Mucosa of stomach (tissue), 1 donor: ENCODE measurements at regions not wholly inside any gene's neighbourhood (a gene's known extent, or its start where the extent isn't known, plus 50 kb on each side); places are given as distances from the start of the nearest gene placed in this dataset.
"Not testable (repeated sequence)": the region's sequence is repeated elsewhere in the genome, so short reads cannot be mapped to it uniquely, and the experiment has no call there.

Experiments used
- H3K27me3 ChIP-seq: one replicate; pipeline ENCODE4 v1.7.0; 2013; ENCODE audit warnings: mild to moderate bottlenecking, low read length; ENCODE audit not compliant: control insufficient read depth, insufficient read depth
- H3K36me3 ChIP-seq: one replicate; pipeline ENCODE4 v1.7.0; 2013; ENCODE audit warnings: low read length; ENCODE audit not compliant: control insufficient read depth, insufficient read depth
- H3K4me1 ChIP-seq: one replicate; pipeline ENCODE4 v1.7.0; 2013; ENCODE audit warnings: mild to moderate bottlenecking, low read length; ENCODE audit not compliant: control insufficient read depth, insufficient read depth
- H3K4me3 ChIP-seq: one replicate; pipeline ENCODE4 v1.7.0; 2013; ENCODE audit warnings: low read length
- H3K9ac ChIP-seq: one replicate; pipeline ENCODE4 v1.7.0; 2013; ENCODE audit warnings: mild to moderate bottlenecking, low read length, moderate library complexity
- H3K9me3 ChIP-seq: one replicate; pipeline ENCODE4 v1.7.0; 2013; ENCODE audit warnings: mild to moderate bottlenecking, low read length, moderate library complexity; ENCODE audit not compliant: control insufficient read depth
- donor health status: Pancreatic carcinoma.

DNA sequence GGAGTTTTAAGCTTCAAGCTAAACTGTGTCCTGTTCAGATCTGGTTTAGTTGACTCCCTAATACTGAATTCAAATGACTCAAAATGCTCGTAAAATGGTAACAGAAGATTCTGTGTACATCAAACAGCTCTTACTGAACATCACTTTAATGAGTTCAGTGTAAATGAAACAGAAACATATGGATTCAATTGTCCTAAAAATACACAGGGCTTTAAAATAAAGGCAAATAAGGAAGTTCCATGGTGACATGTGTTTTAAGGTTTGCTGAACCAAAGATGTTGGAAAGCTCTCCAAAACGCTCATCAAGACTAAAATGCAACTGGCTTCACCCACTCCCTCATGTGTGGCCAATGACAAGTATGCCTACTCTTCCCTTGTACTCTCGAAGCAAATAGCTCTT, 340.0 kb upstream of the PIK3R1 start:
- Histone ChIP-seq H3K36me3 (no peaks in the 10 kb centered on the region), H3K27me3 (no peaks in the 10 kb centered on the region), H3K4me1 (peaks cover 7% of the 10 kb centered on the region), H3K9ac (no peak overlapping the region), H3K9me3 (no peaks in the 10 kb centered on the region), H3K4me3 (no peak overlapping the region)

DNA sequence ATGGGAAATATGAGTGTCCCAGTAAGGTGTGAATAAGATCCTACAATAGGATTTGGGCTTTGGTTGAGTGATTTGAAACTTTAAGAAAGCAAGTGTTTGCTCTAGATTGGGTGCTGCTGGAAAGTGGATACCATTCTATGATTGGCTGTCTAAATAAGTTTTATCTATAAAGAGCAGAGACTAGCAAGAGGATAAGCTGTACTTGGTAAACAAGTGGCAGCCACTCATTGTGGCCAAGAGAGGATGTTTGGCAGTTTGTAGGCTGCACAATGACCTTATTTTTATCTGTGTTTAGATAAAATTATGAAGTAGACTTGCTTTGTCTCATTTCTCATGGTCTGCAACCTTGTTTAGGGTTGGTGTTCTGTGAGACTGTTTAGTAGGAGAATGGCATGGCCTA, 341.6 kb upstream of the PIK3R1 start:
- Histone ChIP-seq H3K27me3 (no peaks in the 10 kb centered on the region), H3K9ac (no peak overlapping the region), H3K36me3 (no peaks in the 10 kb centered on the region), H3K9me3 (no peaks in the 10 kb centered on the region), H3K4me3 (no peak overlapping the region), H3K4me1 (peaks cover 7% of the 10 kb centered on the region)

DNA sequence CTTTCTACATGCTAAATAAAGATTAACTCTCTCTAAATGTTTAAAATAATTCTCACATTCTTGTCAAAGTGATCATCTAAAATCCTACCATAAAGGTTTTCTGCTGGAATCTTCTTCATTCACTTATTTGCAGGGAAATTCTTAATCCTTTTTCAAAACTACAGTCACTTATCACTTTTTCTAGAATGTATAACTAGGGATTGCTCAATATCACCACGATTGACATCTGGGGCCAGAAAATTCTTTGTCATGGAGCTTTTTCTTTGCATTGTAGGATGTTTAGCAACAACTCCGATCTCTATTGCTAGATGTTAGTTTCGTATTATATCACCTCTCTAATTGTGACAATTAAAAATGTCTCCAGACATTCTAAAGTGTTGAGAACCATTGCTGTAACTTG, 344.9 kb upstream of the PIK3R1 start:
- Histone ChIP-seq H3K4me1 (peaks cover 7% of the 10 kb centered on the region), H3K36me3 (no peaks in the 10 kb centered on the region), H3K9ac (no peak overlapping the region), H3K9me3 (no peaks in the 10 kb centered on the region), H3K4me3 (no peak overlapping the region), H3K27me3 (no peaks in the 10 kb centered on the region)

DNA sequence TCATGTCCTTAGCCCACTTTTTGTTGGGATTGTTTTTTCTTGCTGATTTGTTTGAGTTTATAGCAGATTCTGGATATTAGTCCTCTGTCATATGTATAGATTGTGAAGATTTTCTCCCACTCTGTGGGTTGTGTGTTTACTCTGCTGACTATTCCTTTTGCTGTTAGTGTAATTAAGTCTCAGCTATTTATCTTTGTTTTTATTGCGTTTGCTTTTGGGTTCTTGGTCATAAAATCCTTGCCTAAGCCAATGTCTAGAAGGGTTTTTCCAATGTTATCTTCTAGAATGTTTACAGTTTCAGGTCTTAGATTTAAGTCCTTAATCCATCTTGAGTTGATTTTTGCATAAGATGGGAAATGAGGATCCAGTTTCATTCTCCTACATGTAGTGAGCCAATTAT, 351.2 kb upstream of the PIK3R1 start:
- H3K9ac ChIP-seq, H3K9me3 ChIP-seq, H3K4me3 ChIP-seq, H3K27me3 ChIP-seq, H3K4me1 ChIP-seq, H3K36me3 ChIP-seq: not testable (repeated sequence)

DNA sequence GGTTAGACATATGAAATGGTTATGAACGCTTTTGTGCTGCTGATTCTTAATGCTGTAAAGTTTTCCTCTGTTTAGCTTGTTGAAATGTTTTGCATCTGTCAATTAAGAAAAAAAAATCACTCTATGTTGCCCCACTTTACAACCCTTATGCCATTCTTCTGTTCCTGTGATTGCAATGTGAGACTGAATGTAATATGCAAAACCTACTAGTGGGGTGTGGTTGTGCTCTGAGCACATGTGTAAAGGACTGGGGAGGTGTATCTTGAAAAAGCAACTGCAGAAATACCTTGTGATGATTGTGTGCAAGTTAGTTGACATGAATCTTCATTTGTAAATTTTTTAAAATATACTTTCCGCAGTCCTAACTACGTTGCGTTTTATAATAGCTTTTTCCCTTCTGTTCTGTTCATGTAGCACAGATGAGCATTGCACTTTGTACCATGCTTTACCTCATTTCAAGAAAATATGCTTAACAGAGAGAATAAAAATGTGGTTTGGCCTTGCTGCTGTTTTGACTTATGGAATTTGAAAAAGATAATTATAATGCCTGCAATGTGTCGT, 357.0 kb upstream of the PIK3R1 start:
- Histone ChIP-seq H3K27me3 (no peaks in the 10 kb centered on the region), H3K36me3 (no peaks in the 10 kb centered on the region), H3K4me1 (no peaks in the 10 kb centered on the region), H3K4me3 (no peak overlapping the region), H3K9ac (no peak overlapping the region), H3K9me3 (no peaks in the 10 kb centered on the region)

DNA sequence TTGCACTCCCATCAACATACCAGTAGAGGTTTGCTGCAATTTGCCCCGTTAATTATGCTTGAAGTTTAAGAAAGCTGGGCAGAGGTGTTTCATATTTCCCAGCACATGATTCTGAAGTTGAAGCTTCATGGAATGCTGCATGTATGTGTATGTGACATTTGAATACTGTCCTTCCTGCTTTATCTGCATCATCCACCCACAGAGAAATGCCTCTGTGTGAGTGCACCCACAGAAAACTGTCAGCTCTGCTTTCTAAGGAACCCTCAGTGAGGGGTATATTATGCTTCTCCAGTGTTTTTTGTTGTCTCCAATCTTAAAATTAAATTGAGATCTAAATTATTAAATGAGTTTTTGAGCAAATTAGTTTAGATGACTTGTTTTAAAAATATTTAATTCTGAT, 358.1 kb upstream of the PIK3R1 start:
- Histone ChIP-seq H3K9me3 (no peaks in the 10 kb centered on the region), H3K4me3 (no peak overlapping the region), H3K27me3 (no peaks in the 10 kb centered on the region), H3K9ac (no peak overlapping the region), H3K4me1 (no peaks in the 10 kb centered on the region), H3K36me3 (no peaks in the 10 kb centered on the region)

DNA sequence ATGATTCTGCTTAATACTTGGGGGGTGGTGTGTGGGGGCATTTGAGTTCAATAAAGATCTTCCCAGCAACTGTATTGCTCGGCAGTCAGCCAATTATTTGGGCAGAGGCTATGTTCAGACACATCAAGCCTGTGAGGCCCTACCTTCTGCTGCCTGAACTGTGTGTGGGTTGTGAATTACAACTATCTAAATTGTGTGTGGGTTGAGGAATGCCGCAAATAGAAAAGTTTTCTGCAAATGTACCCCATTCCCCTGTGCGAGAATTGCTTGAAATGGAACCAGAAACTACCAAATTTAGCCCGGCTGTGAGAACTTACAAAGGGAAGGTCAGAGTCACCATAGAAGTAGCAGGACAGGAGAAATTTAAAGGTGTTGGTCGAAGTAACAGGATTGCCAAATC, 360.0 kb upstream of the PIK3R1 start:
- H3K4me1 ChIP-seq = no peaks in the 10 kb centered on the region
- H3K9ac ChIP-seq = no peak overlapping the region

DNA sequence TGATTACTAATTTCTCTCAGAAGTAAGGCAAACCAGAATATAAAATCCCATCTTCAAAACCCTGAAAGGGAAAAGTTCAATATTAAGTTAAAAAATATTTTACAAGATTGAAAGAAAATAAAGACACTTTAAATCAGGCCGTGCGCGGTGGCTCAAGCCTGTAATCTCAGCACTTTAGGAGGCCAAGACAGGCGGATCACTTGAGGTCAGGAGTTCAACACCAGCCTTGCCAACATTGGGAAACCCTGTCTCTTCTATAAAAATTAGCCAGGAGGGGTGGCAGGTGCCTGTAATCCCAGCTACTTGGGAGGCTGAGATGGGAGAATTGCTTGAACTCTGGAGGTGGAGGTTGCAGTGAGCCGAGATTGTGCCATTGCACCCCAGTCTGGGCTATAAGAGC, 364.6 kb upstream of the PIK3R1 start:
- not testable (repeated sequence) for H3K4me3 ChIP-seq, H3K36me3 ChIP-seq, H3K9ac ChIP-seq, H3K4me1 ChIP-seq, H3K27me3 ChIP-seq, H3K9me3 ChIP-seq

More for the DNA sequence above, 360.0 kb upstream of the PIK3R1 start:
- Histone ChIP-seq H3K27me3 (no peaks in the 10 kb centered on the region), H3K9me3 (no peaks in the 10 kb centered on the region), H3K36me3 (no peaks in the 10 kb centered on the region), H3K4me3 (no peak overlapping the region)

DNA sequence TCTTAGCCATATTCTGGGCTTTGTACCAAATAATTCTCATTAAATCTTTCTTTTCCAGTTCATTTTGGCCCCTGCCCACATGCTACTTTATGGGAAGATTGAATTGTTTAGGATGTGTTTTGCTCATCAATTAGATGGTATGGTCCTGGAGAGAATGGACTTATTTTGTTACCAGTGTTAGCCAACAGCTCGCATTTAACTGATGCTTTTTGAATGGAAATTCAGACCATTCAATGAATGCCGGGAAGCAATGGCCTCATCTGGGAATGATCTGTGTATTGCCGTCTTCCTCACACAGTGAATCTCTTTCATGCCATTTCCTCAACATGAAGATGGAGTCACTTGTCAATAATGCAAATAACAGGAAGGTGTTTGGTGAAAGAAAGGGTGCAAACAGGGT, 370.6 kb upstream of the PIK3R1 start:
- Histone ChIP-seq H3K27me3 (no peaks in the 10 kb centered on the region), H3K36me3 (no peaks in the 10 kb centered on the region), H3K9me3 (no peaks in the 10 kb centered on the region), H3K4me3 (no peak overlapping the region), H3K9ac (no peak overlapping the region), H3K4me1 (no peaks in the 10 kb centered on the region)

DNA sequence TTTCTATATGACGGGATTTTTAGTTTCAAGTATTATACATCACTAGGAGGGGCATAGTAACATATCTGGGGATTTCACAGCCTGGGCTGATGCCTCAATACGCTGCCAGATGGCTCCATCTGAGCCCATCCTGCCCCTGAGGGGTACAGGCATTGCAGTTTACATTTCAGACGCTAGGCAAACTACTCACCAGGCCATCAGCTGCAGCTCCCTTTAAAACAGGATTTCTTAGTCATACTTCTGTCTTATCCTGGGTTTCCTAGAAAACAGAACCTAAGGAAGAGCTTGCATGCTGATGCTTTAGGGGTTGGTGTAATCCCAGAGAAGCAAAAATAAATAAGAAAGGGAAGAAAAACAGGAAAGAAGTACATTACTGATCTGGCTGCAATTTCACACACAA, 372.8 kb upstream of the PIK3R1 start:
- Histone ChIP-seq H3K27me3 (no peaks in the 10 kb centered on the region), H3K4me1 (no peaks in the 10 kb centered on the region), H3K4me3 (no peak overlapping the region), H3K9ac (no peak overlapping the region), H3K9me3 (no peaks in the 10 kb centered on the region), H3K36me3 (no peaks in the 10 kb centered on the region)

DNA sequence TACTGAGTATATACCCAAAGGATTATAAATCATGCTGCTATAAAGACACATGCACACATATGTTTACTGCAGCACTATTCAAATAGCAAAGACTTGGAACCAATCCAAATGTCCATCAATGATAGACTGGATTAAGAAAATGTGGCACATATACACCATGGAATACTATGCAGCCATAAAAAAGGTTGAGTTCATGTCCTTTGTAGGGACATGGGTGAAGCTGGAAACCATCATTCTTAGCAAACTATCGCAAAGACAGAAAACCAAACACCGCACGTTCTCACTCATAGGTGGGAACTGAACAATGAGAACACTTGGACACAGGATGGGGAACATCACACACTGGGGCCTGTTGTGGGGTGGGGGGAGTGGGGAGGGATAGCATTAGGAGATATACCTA, 378.3 kb upstream of the PIK3R1 start:
- not testable (repeated sequence) for H3K4me1 ChIP-seq, H3K9ac ChIP-seq, H3K9me3 ChIP-seq, H3K4me3 ChIP-seq, H3K36me3 ChIP-seq, H3K27me3 ChIP-seq

DNA sequence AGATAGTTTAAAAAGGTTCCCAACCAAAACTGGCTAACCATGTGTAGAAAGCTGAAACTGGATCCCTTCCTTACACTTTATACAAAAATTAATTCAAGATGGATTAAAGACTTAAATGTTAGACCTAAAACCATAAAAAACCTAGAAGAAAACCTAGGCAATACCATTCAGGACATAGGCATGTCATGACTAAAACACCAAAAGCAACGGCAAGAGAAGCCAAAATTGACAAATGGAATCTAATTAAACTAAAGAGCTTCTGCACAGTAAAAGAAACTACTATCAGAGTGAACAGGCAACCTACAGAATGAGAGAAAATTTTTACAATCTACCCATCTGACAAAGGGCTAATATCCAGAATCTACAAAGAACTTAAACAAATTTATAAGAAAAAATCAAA, 379.1 kb upstream of the PIK3R1 start:
- not testable (repeated sequence) for H3K4me3 ChIP-seq, H3K36me3 ChIP-seq, H3K9ac ChIP-seq, H3K27me3 ChIP-seq, H3K9me3 ChIP-seq, H3K4me1 ChIP-seq

DNA sequence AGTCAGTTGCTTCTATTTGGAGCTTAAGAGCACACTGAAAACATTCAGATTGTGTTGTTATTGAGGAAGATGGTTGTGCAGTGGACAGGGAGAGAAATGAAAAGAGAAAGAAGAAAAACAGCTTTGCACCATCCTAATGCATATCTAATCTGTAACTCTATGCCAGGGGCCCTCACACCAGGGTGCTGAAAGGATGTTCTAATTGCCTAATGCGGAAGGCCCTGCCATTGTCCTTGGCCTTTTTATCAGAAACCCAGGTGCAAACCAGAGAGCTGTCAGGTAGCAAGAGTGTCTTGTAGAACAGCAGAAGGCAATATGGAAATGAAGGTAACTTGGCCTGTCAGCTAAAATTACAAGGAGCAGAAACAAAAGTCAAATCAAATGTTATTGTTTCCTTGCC, 384.5 kb upstream of the PIK3R1 start:
- Histone ChIP-seq H3K4me1 (no peaks in the 10 kb centered on the region), H3K27me3 (no peaks in the 10 kb centered on the region), H3K9me3 (no peaks in the 10 kb centered on the region), H3K4me3 (no peak overlapping the region), H3K36me3 (no peaks in the 10 kb centered on the region), H3K9ac (no peak overlapping the region)
